ENCODE measurements at regions not wholly inside any gene's neighbourhood (a gene's known extent, or its start where the extent isn't known, plus 50 kb on each side); places are given as distances from the start of the nearest gene placed in this dataset.

DNA sequence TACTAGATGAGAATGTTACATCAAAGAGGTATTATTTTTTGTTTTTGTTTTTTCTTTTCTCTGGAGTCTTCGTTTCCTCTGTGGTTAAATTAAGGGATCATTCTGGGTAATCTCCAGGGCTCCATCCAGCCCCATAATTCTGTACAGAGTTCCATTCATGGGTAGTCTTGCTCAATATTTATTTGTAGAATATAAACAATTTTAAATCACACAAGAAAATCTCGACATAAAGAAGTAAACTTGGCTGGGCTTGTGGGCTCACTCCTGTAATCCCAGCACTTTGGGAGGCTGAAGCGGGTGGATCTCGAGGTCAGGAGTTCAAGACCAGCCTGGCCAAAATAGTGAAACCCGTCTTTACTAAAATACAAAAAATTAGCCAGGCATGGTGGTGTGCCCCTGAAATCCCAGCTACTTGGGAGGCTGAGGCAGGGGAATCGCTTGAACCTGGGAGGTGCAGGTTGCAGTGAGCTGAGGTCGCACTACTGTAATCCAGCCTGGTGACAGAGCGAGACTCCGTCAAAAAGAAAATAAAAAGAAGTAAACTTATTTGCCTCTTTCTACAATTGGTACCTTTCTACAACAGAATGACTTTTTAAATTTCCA lies 166.8 kb upstream of the TGFBR2 start:
- DNase-seq (ENCODE audit: low spot score) = no peak
- Mint-ChIP-seq H3K27ac (ENCODE audit: unreplicated experiment) (peak overlapping the region; percentile 57), H3K36me3 (ENCODE audit: low read depth) (no peaks in the 10 kb centered on the region), H3K4me3 (ENCODE audit: unreplicated experiment) (no peak overlapping the region), H3K4me1 (ENCODE audit: low read depth) (peaks cover 73% of the 10 kb centered on the region), H3K27me3 (ENCODE audit: low read depth) (no peaks in the 10 kb centered on the region), H3K9me3 (ENCODE audit: low read depth) (peaks cover 5% of the 10 kb centered on the region)
- no peak for TF ChIP-seq CTCF (IDR thresholded peaks at IDR 0.05)

GRCh38 chr3:30440147-30440604 lies 166.2 kb upstream of the TGFBR2 start:
- H3K36me3 Mint-ChIP-seq (ENCODE audit: low read depth) = no peaks in the 10 kb centered on the region
- H3K4me1 Mint-ChIP-seq (ENCODE audit: low read depth) = peaks cover 77% of the 10 kb centered on the region
- H3K27me3 Mint-ChIP-seq (ENCODE audit: low read depth) = no peaks in the 10 kb centered on the region
- H3K9me3 Mint-ChIP-seq (ENCODE audit: low read depth) = peaks cover 5% of the 10 kb centered on the region
- no peak for DNase-seq (ENCODE audit: low spot score)
- peak; percentile 36 for TF ChIP-seq CTCF (IDR thresholded peaks at IDR 0.05)
- no peak overlapping the region for H3K27ac Mint-ChIP-seq (ENCODE audit: unreplicated experiment)
- H3K4me3 Mint-ChIP-seq (ENCODE audit: unreplicated experiment) = no peak overlapping the region

DNA sequence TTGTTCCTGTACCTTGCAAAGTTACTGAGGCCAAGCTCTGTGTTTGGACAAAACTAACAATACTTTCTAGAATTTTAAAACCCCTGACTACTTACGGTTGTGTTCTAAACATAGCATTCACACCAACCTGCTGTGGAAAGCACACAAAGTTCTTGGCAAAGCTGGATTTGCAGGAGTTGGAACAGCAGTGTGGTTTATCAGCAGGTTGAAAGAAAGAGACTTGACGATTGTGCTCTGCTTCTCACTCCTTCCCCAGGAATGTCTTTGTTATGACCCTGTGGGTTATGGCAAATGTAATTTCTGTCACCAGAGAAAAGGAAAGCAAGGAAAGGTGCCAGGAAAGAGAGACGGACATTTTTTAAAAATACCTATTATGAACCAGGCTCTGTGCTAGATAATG lies 165.5 kb upstream of the TGFBR2 start:
- no peaks in the 10 kb centered on the region for H3K36me3 Mint-ChIP-seq (ENCODE audit: low read depth)
- H3K9me3 Mint-ChIP-seq (ENCODE audit: low read depth) = peaks cover 5% of the 10 kb centered on the region
- no peak for TF ChIP-seq CTCF (IDR thresholded peaks at IDR 0.05)
- no peaks in the 10 kb centered on the region for H3K27me3 Mint-ChIP-seq (ENCODE audit: low read depth)
- H3K27ac Mint-ChIP-seq (ENCODE audit: unreplicated experiment) = peak overlapping the region; percentile 57
- no peak for DNase-seq (ENCODE audit: low spot score)
- peaks cover 72% of the 10 kb centered on the region for H3K4me1 Mint-ChIP-seq (ENCODE audit: low read depth)
- no peak overlapping the region for H3K4me3 Mint-ChIP-seq (ENCODE audit: unreplicated experiment)

DNA sequence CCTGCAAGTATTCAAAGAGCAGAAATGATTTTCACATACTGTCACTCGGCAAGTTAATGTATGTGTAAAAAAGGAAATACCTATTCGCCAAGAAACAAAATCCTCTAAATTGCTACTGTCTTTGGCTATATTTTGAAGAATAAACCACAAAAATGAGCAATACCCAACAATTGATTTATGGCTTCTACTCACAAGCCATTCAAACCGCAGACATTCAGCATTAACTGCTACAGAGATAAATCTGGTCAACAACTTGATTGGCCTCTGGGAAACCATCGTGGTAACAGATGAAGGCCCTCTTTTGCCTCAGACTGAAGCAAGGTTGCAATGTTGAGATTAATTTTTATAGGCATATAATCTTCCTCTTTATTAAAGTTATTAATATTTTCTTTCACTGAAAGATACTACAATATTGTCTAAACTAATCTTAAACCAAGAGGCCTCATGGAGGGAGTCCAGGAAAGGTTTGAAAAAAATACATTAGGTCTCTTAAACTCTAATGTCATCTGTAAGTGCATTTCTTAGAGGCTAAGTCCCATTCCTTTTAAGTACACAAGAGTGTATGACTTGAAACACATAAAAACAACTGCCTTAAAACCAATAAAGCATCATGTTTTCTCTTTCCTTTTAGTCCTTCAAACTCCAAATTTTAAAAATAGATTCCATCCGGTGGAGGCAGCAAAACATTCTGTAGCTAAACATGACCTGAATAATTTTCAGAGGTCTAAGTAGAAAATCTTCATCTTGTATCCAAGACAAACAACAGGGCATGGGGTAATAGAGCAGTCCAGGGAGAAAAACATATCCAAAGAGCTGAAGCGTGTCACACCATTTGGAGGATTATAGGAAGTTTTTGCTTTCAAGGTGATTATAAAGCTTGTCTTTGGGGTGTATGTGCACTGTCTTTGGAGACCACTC lies 162.4 kb upstream of the TGFBR2 start:
- Mint-ChIP-seq H3K36me3 (ENCODE audit: low read depth) (no peaks in the 10 kb centered on the region), H3K9me3 (ENCODE audit: low read depth) (peaks cover 5% of the 10 kb centered on the region), H3K27me3 (ENCODE audit: low read depth) (no peaks in the 10 kb centered on the region), H3K4me3 (ENCODE audit: unreplicated experiment) (no peak overlapping the region), H3K27ac (ENCODE audit: unreplicated experiment) (peak overlapping the region; percentile 4), H3K4me1 (ENCODE audit: low read depth) (peaks cover 41% of the 10 kb centered on the region)
- no peak for DNase-seq (ENCODE audit: low spot score)
- TF ChIP-seq CTCF (IDR thresholded peaks at IDR 0.05) = peak; percentile 73

- Mint-ChIP-seq H3K36me3 (ENCODE audit: low read depth) (peaks cover 5% of the 10 kb centered on the region), H3K4me1 (ENCODE audit: low read depth) (peaks cover 23% of the 10 kb centered on the region), H3K9me3 (ENCODE audit: low read depth) (peaks cover 10% of the 10 kb centered on the region), H3K4me3 (ENCODE audit: unreplicated experiment) (no peak overlapping the region), H3K27me3 (ENCODE audit: low read depth) (no peaks in the 10 kb centered on the region), H3K27ac (ENCODE audit: unreplicated experiment) (no peak overlapping the region)
- DNase-seq (ENCODE audit: low spot score) = no peak
- TF ChIP-seq CTCF (IDR thresholded peaks at IDR 0.05) = no peak
Observed at GRCh38 chr3:30448450-30449289, 157.7 kb upstream of the TGFBR2 start.
